OCI-LY7 (cell line): ENCODE measurements at regions not wholly inside any gene's neighbourhood (a gene's known extent, or its start where the extent isn't known, plus 50 kb on each side); places are given as distances from the start of the nearest gene placed in this dataset.
"Not testable (repeated sequence)": the region's sequence is repeated elsewhere in the genome, so short reads cannot be mapped to it uniquely, and the experiment has no call there.

Source experiments
- BruUV-seq: library from RNA; stranded (reverse); fragments of 400-500 nt; replicated peaks from 2 replicates; lab custom pipeline; 2021; lab: Mats Ljungman, UMichigan
- CTCF ChIA-PET: fragments of 300-600 bp; sonication (Branson Sonifier 250); formaldehyde crosslinking; loops from one replicate; lab custom pipeline; 2022; ENCODE audit warnings: antibody characterized with exemption; ENCODE audit not compliant: unreplicated experiment; lab: Charles Lee
- POLR2A ChIA-PET: fragments of 300-600 bp; sonication (Branson Sonifier 250); formaldehyde crosslinking; loops from one replicate; lab custom pipeline; 2022; ENCODE audit warnings: antibody characterized with exemption; lab: Charles Lee
- DNase-seq: peaks from one replicate; pipeline ENCODE4 v3.0.0-alpha.2; 2015; ENCODE audit warnings: low spot score
- H2AFZ ChIP-seq: fragments of 200-600 bp; sonication (generic), shearing (Covaris generic); 2 replicates; pipeline ENCODE4 v1.6.1; 2014; ENCODE audit warnings: mild to moderate bottlenecking, antibody characterized with exemption, low read length, moderate library complexity
- H3K27ac ChIP-seq: fragments of 200-600 bp; sonication (generic); 2 replicates; pipeline ENCODE4 v1.5.1; 2014; ENCODE audit warnings: mixed run types, low read depth, mild to moderate bottlenecking, moderate library complexity, low read length, inconsistent platforms; ENCODE audit not compliant: poor library complexity, severe bottlenecking
- H3K36me3 ChIP-seq: fragments of 200-600 bp; sonication (generic); 2 replicates; pipeline ENCODE4 v1.6.1; 2014; ENCODE audit warnings: mild to moderate bottlenecking, antibody characterized with exemption, low read length, moderate library complexity, mixed read lengths; ENCODE audit not compliant: insufficient read depth
- H3K4me1 ChIP-seq: fragments of 200-600 bp; sonication (generic); 2 replicates; pipeline ENCODE4 v1.5.1; 2014; ENCODE audit warnings: mild to moderate bottlenecking, low read length; ENCODE audit not compliant: insufficient read depth, poor library complexity, severe bottlenecking
- H3K4me2 ChIP-seq: fragments of 200-600 bp; sonication (generic); 2 replicates; pipeline ENCODE4 v1.6.1; 2014; ENCODE audit warnings: mild to moderate bottlenecking, low read length
- H3K4me3 ChIP-seq: fragments of 200-600 bp; sonication (generic); 2 replicates; pipeline ENCODE4 v1.5.1; 2014; ENCODE audit warnings: mild to moderate bottlenecking, low read depth, low read length; ENCODE audit not compliant: poor library complexity, severe bottlenecking
- H3K79me2 ChIP-seq: fragments of 200-600 bp; sonication (generic); 2 replicates; pipeline ENCODE4 v1.6.1; 2016; ENCODE audit warnings: low read depth, mild to moderate bottlenecking, low read length, moderate library complexity, mixed read lengths; ENCODE audit not compliant: insufficient read depth
- H3K9me2 ChIP-seq: fragments of 200-600 bp; sonication (generic); 2 replicates; pipeline ENCODE4 v1.6.1; 2016; ENCODE audit warnings: mild to moderate bottlenecking, low read length, mixed read lengths; ENCODE audit not compliant: insufficient read depth
- H3K9me3 ChIP-seq: fragments of 200-600 bp; sonication (generic); 2 replicates; pipeline ENCODE4 v1.6.1; 2014; ENCODE audit warnings: mild to moderate bottlenecking, mixed run types, low read length, mixed read lengths
- H4K20me1 ChIP-seq: fragments of 200-600 bp; sonication (generic); 2 replicates; pipeline ENCODE4 v1.6.1; 2014; ENCODE audit warnings: mild to moderate bottlenecking, antibody characterized with exemption, low read length, moderate library complexity, mixed read lengths; ENCODE audit not compliant: insufficient read depth
- EZH2phosphoT487 ChIP-seq: fragments of 200-600 bp; sonication (generic); IDR thresholded peaks from 2 replicates; pipeline ENCODE4 v1.6.1; 2018; ENCODE audit warnings: low read depth, borderline replicate concordance, mild to moderate bottlenecking, mixed run types, antibody characterized with exemption, low read length, moderate library complexity, mixed read lengths
- intact Hi-C: fragments of 100-400 bp; cut with micrococcal nuclease; formaldehyde crosslinking; loops from one replicate; pipeline ENCODE4 v1.10.0; 2022; ENCODE audit not compliant: unreplicated experiment
- TF ChIP-seq, protein P1 (sequence below): fragments of 200-600 bp; sonication (generic); conservative IDR thresholded peaks from 2 replicates; pipeline ENCODE4 v1.5.1; 2014; ENCODE audit warnings: mild to moderate bottlenecking, antibody characterized with exemption, low read length, moderate library complexity, mixed read lengths

DNA sequence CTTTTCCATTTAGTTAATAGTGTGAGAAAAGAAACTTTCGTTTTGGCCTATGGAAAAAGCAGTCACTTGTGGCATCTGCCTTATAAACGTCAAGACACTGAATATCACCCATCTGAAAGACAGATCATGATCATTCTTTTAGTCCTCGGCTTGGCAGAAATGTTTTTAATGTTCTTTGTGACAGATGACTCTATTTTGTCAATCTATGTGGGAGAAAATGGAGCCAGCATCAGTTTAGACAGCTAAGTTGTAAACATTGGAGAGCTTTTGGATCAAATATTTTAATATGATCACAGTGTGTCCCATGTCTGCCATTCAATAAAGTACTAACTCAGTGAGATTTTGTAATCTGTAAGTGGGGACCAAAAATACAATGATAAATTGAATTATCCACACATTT, 85.1 kb upstream of the LUZP2 start:
- no peak for TF ChIP-seq EZH2phosphoT487
- TF ChIP-seq, protein P1, sequence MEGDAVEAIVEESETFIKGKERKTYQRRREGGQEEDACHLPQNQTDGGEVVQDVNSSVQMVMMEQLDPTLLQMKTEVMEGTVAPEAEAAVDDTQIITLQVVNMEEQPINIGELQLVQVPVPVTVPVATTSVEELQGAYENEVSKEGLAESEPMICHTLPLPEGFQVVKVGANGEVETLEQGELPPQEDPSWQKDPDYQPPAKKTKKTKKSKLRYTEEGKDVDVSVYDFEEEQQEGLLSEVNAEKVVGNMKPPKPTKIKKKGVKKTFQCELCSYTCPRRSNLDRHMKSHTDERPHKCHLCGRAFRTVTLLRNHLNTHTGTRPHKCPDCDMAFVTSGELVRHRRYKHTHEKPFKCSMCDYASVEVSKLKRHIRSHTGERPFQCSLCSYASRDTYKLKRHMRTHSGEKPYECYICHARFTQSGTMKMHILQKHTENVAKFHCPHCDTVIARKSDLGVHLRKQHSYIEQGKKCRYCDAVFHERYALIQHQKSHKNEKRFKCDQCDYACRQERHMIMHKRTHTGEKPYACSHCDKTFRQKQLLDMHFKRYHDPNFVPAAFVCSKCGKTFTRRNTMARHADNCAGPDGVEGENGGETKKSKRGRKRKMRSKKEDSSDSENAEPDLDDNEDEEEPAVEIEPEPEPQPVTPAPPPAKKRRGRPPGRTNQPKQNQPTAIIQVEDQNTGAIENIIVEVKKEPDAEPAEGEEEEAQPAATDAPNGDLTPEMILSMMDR = no peak
- no TSS peak for BruUV-seq
- H4K20me1 ChIP-seq = no peaks in the 10 kb centered on the region
- no peak overlapping the region for H2AFZ ChIP-seq
- no peak overlapping the region for H3K4me3 ChIP-seq
- ChIA-PET POLR2A (interaction anchor here (0.6 to 0.7 kb wide), 2 partner anchors 11 to 1175 kb away, joined by 3 to 4 read pairs; no protein-coding TSS in a partner anchor), CTCF (no interaction called here)
- no peaks in the 10 kb centered on the region for H3K79me2 ChIP-seq
- no peak for DNase-seq
- no peak overlapping the region for H3K4me2 ChIP-seq
- intact Hi-C loops = no loop called here
- H3K9me2 ChIP-seq = no peaks in the 10 kb centered on the region
- no peaks in the 10 kb centered on the region for H3K36me3 ChIP-seq
- no peaks in the 10 kb centered on the region for H3K4me1 ChIP-seq
- no peaks in the 10 kb centered on the region for H3K9me3 ChIP-seq
- H3K27ac ChIP-seq = no peak overlapping the region

DNA sequence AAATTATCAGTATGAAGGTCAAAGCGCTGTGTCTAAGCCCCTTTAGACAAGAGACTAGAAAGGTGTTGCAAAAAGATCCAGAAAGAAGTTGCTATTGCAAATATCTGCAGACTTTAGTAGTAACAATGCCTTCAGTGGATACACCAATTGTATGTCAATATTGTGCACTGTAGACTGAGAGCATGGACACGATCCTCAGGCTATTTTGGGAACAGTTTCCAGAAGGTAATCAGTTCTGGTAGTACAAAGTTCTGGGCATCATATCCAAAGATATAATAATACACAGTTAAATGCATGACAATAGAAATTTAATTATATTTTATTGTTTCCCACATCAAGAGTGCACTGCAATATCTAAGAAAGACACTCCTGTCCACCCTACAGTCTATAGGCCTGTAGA, 84.1 kb upstream of the LUZP2 start:
- Histone ChIP-seq H3K9me3 (no peaks in the 10 kb centered on the region), H3K4me1 (no peaks in the 10 kb centered on the region), H3K4me3 (no peak overlapping the region), H3K79me2 (no peaks in the 10 kb centered on the region), H3K27ac (no peak overlapping the region), H3K9me2 (no peaks in the 10 kb centered on the region), H4K20me1 (no peaks in the 10 kb centered on the region), H3K4me2 (no peak overlapping the region), H3K36me3 (no peaks in the 10 kb centered on the region), H2AFZ (no peak overlapping the region)
- intact Hi-C loops = no loop called here
- DNase-seq = no peak
- BruUV-seq = no TSS peak
- TF ChIP-seq EZH2phosphoT487 = no peak
- TF ChIP-seq, protein P1 = no peak
- CTCF ChIA-PET = no interaction called here
- POLR2A ChIA-PET = interaction anchor here (0.7 kb wide), 2 partner anchors 52 to 1176 kb away, joined by 3 read pairs; no protein-coding TSS in a partner anchor

DNA sequence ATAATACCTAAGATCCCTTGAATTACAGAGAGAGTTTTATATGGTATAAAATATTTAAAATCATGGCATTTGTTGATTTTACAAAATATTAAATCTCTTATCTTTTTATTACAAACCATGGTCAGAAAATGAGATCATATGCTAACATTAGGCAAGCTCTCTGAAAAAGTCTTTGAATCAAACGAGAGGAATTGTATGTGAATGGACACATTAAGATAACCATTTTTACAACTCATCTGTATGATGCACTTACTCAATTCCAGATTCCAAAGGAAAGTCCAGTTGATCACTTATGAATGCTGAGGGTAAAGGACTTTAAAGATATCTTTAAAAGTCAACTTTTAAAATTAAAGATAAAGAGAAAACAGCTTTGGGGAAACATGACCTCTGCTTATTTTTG, 83.5 kb upstream of the LUZP2 start:
- no peak overlapping the region for H3K4me2 ChIP-seq
- no TSS peak for BruUV-seq
- no peak for DNase-seq
- no peaks in the 10 kb centered on the region for H3K79me2 ChIP-seq
- no peaks in the 10 kb centered on the region for H3K36me3 ChIP-seq
- no peaks in the 10 kb centered on the region for H4K20me1 ChIP-seq
- no peak overlapping the region for H2AFZ ChIP-seq
- intact Hi-C loops = no loop called here
- TF ChIP-seq, protein P1 = no peak
- TF ChIP-seq EZH2phosphoT487 = no peak
- no peak overlapping the region for H3K4me3 ChIP-seq
- H3K4me1 ChIP-seq = no peaks in the 10 kb centered on the region
- H3K9me2 ChIP-seq = no peaks in the 10 kb centered on the region
- ChIA-PET POLR2A (no interaction called here), CTCF (no interaction called here)
- H3K27ac ChIP-seq = no peak overlapping the region
- no peaks in the 10 kb centered on the region for H3K9me3 ChIP-seq

DNA sequence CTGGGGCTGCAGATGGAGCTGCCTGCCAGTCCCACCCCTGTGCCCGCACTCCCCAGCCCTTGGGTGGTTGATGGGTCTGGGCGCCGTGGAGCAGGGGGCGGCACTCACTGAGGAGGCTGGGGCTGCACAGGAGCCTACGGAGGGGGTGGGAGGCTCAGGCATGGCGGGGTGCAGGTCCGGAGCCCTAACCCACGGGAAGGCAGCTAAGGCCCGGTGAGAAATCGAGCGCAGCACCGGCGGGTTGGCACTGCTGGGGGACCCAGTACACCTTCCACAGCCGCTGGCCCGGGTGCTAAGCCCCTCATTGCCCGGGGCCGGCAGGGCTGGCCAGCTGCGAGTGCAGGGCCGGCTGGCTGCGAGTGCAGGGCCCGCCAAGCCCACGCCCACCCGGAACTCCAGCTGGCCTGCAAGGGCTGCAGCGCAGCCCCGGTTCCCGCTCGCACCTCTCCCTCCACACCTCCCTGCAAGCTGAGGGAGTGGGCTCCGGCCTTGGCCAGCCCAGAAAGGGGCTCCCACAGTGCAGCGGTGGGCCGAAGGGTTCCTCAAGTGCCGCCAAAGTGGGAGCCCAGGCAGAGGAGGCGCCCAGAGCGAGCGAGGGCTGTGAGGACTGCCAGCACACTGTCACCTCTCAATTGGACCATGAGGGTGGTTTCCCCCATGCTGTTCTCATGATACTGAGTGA, 80.8 kb upstream of the LUZP2 start:
- H3K27ac ChIP-seq, H3K4me3 ChIP-seq, H3K9me3 ChIP-seq, DNase-seq, intact Hi-C loops, CTCF ChIA-PET, H3K9me2 ChIP-seq, BruUV-seq, H3K4me1 ChIP-seq, H4K20me1 ChIP-seq, H2AFZ ChIP-seq, POLR2A ChIA-PET, H3K79me2 ChIP-seq, H3K4me2 ChIP-seq, H3K36me3 ChIP-seq: not testable (repeated sequence)
